Natural killer cell (primary cell): ENCODE measurements at regions not wholly inside any gene's neighbourhood (a gene's known extent, or its start where the extent isn't known, plus 50 kb on each side); places are given as distances from the start of the nearest gene placed in this dataset.

ENCODE experiments used
- ATAC-seq, 3 donors: fragments of 150-1000 bp in 2 of 3; fragments of 200-7000 bp in 1 of 3; cut with Tn5 transposase; 1 replicate in 1 of 3; 2 replicates in 2 of 3; pipeline ENCODE4 v1.10.0; 2021; ENCODE audit warnings: mild to moderate bottlenecking in 2 of 3, moderate library complexity in 2 of 3
- DNase-seq, 2 donors: peaks; one replicate each; pipeline versions ENCODE4 v3.0.0 to v3.0.0-alpha.2; 2013 to 2021; ENCODE audit warnings: mixed read lengths in 1 of 2
- H3K27ac ChIP-seq: one replicate; pipeline ENCODE4 v1.5.1; 2013; ENCODE audit warnings: mild to moderate bottlenecking, low read length
- H3K27me3 ChIP-seq: one replicate; pipeline ENCODE4 v1.6.1; 2013; ENCODE audit warnings: low read length; ENCODE audit not compliant: control insufficient read depth, insufficient read depth
- H3K36me3 ChIP-seq: one replicate; pipeline ENCODE4 v1.6.1; 2013; ENCODE audit warnings: low read length; ENCODE audit not compliant: control insufficient read depth, insufficient read depth
- H3K4me1 ChIP-seq: one replicate; pipeline ENCODE4 v1.6.1; 2013; ENCODE audit warnings: low read length; ENCODE audit not compliant: control insufficient read depth, insufficient read depth
- H3K4me3 ChIP-seq: one replicate; pipeline ENCODE4 v1.5.1; 2013; ENCODE audit warnings: low read length
- H3K9me3 ChIP-seq: one replicate; pipeline ENCODE4 v1.6.1; 2013; ENCODE audit warnings: low read length; ENCODE audit not compliant: control insufficient read depth, insufficient read depth
- H3K27ac Mint-ChIP-seq, 2 donors: one replicate each; pipeline ENCODE4 v1.8.0; 2022; ENCODE audit warnings: mild to moderate bottlenecking in 2 of 2, mixed read lengths in 2 of 2, moderate library complexity in 1 of 2
- H3K27me3 Mint-ChIP-seq, 2 donors: one replicate each; pipeline ENCODE4 v1.8.0; 2022; ENCODE audit warnings: low read depth in 2 of 2, mixed read lengths in 2 of 2
- H3K36me3 Mint-ChIP-seq: one replicate; pipeline ENCODE4 v1.8.0; 2022; ENCODE audit warnings: mixed read lengths
- H3K4me1 Mint-ChIP-seq, 2 donors: one replicate each; pipeline ENCODE4 v1.8.0; 2022; ENCODE audit warnings: mixed read lengths in 2 of 2
- H3K4me3 Mint-ChIP-seq: one replicate; pipeline ENCODE4 v1.8.0; 2022; ENCODE audit warnings: mild to moderate bottlenecking, moderate library complexity, mixed read lengths
- H3K9me3 Mint-ChIP-seq, 2 donors: one replicate each; pipeline ENCODE4 v1.8.0; 2022; ENCODE audit warnings: mixed read lengths in 2 of 2
- CTCF ChIP-seq: fragments of 200-600 bp; IDR thresholded peaks from one replicate; pipeline ENCODE4 v1.8.0; 2022; ENCODE audit warnings: antibody characterized with exemption
- WGBS: methylation state at CpG from one replicate; pipeline ENCODE4 v1.1.7; 2013; ENCODE audit warnings: missing lambda C conversion rate; ENCODE audit not compliant: insufficient coverage; 5-methylcytosine and 5-hydroxymethylcytosine counted together
- intact Hi-C: fragments of 100-400 bp; cut with micrococcal nuclease; formaldehyde crosslinking; loops from one replicate; pipeline ENCODE4 v1.14.2; 2022

DNA sequence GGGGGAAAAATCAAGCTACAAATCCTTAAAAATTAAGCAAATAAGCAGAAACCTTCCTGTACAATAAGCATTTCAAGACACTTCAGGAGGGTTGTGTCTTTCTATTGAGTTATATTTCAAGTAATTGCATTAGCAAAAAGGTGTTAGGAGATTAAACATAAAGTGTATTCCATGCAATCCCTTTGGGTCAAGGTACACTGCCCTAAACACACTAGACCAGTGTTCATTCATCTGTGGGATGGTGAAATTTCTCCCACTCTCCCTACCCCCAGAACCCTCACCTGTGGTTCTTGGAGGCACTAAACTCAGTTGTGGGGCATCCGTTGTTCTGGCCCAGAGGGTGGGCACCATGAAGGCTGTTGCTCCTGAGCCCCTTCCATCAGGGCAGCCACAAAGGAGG is 205.1 kb upstream of the SGK1 start:
- Mint-ChIP-seq H3K27me3 (peaks cover 0 to 5% of the 10 kb centered on the region in 2 donors), H3K9me3 (no peaks in the 10 kb centered on the region), H3K4me1 (peaks cover 6 to 12% of the 10 kb centered on the region in 2 donors), H3K4me3 (no peak overlapping the region), H3K36me3 (no peaks in the 10 kb centered on the region), H3K27ac (no peak overlapping the region)
- DNase-seq (no peak), ATAC-seq (no peak)
- Histone ChIP-seq H3K9me3 (no peaks in the 10 kb centered on the region), H3K4me3 (no peak overlapping the region), H3K4me1 (peaks cover 3% of the 10 kb centered on the region), H3K36me3 (no peaks in the 10 kb centered on the region), H3K27ac (no peak overlapping the region), H3K27me3 (no peaks in the 10 kb centered on the region)
- intact Hi-C loops, result no loop called here
- 87% methylated on average over 1 of the region's 1 CpG for WGBS
- no peak for TF ChIP-seq CTCF

DNA sequence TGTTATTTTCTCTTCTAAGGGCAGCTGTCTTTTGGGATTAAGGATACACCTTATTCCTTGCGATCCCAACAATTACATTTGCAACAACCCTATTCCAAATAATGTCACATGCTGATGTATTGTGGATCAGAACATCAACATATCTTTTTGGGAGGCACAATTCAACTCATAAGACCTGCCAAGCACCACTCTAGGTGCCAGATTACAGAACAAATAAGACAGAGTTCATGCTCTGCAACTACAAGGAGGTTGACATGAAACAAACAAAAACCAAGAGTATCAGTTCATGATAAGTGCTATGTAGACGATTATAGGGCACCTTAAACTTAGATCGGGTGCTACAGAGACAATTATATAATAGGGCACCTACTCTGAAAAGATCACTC is 203.2 kb upstream of the SGK1 start:
- intact Hi-C loops, result no loop called here

DNA sequence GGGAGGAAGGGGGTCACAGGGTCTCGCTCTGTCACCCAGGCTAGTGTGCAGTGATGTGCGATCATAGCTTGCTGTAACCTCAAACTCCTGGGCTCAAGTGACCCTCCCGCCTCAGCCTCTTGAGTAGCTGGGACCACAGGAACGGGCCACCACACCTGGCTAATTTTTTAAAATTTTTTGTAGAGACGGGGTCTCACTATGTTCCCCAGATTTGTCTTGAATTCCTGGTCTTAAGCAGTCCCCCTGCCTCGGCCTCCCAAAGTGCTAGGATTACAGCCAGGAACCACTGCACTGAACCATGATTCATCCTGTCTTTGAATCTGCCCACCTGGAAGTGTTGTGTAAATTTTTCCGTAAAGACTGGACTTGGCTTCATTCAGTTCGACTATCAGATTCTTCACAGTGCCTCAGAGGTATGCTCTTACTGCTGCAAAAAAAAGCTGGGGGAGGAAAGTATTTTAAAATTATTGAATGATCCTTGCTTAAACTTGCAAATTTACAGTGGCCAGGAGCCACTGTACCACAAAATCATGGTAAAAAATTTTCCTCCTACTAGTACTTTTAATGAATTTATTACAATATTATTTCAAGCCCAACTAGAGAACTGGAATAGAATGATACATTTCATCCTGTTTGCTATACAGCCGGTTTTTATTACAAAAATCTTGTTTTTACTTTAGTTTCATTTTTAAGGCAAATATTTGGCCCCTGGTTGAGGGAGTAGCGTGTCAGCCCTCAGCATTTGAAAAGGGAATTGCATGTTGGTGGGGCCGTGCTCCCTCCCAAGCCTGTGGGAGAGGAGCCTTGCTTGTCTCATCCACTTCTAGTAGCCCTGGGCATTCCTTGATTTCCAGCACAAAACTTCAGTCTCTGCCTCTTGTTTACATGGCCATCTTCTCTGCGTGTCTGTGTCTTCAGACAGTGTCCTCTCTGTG is 202.5 kb upstream of the SGK1 start:
- Mint-ChIP-seq H3K27ac (no peak overlapping the region), H3K9me3 (no peaks in the 10 kb centered on the region), H3K4me1 (peaks cover 6 to 12% of the 10 kb centered on the region in 2 donors), H3K36me3 (no peaks in the 10 kb centered on the region), H3K4me3 (no peak overlapping the region), H3K27me3 (peaks cover 0 to 2% of the 10 kb centered on the region in 2 donors)
- no peak for TF ChIP-seq CTCF
- Histone ChIP-seq H3K4me3 (no peak overlapping the region), H3K27ac (no peak overlapping the region), H3K4me1 (peaks cover 3% of the 10 kb centered on the region), H3K36me3 (no peaks in the 10 kb centered on the region), H3K27me3 (no peaks in the 10 kb centered on the region), H3K9me3 (no peaks in the 10 kb centered on the region)
- intact Hi-C loops, result no loop called here
- ATAC-seq, result no peak
- DNase-seq, result no peak
- 90% methylated on average over 11 of the region's 12 CpGs for WGBS

More for the DNA sequence above, 203.2 kb upstream of the SGK1 start:
- Histone ChIP-seq H3K27ac (no peak overlapping the region), H3K4me3 (no peak overlapping the region), H3K9me3 (no peaks in the 10 kb centered on the region), H3K27me3 (no peaks in the 10 kb centered on the region), H3K4me1 (peaks cover 3% of the 10 kb centered on the region), H3K36me3 (no peaks in the 10 kb centered on the region)
- no peak overlapping the region for H3K27ac Mint-ChIP-seq
- H3K9me3 Mint-ChIP-seq, result no peaks in the 10 kb centered on the region
- no peaks in the 10 kb centered on the region for H3K36me3 Mint-ChIP-seq
- WGBS, result 92% methylated on average over 3 of the region's 3 CpGs
- H3K4me3 Mint-ChIP-seq, result no peak overlapping the region
- peaks cover 0 to 3% of the 10 kb centered on the region in 2 donors for H3K27me3 Mint-ChIP-seq
- DNase-seq, result no peak
- ATAC-seq, result no peak
- peaks cover 6 to 12% of the 10 kb centered on the region in 2 donors for H3K4me1 Mint-ChIP-seq
- no peak for TF ChIP-seq CTCF
